Panc1 (cell line): ENCODE measurements at regions not wholly inside any gene's neighbourhood (a gene's known extent, or its start where the extent isn't known, plus 50 kb on each side); places are given as distances from the start of the nearest gene placed in this dataset.

Experiments
- CTCF ChIP-seq: fragments of 450-650 bp; IDR thresholded peaks from 2 replicates; pipeline ENCODE4 v1.5.1; 2017; ENCODE audit warnings: mild to moderate bottlenecking
- POLR2AphosphoS5 ChIP-seq: IDR thresholded peaks from 2 replicates; pipeline ENCODE4 v1.6.1; 2012; ENCODE audit warnings: mild to moderate bottlenecking, low read depth, low read length, moderate library complexity
- SIN3A ChIP-seq: IDR thresholded peaks from 2 replicates; pipeline ENCODE4 v1.6.1; 2012; ENCODE audit warnings: low read depth, mild to moderate bottlenecking, low read length, moderate library complexity, borderline replicate concordance; ENCODE audit not compliant: insufficient read depth
- TCF7L2 ChIP-seq: IDR thresholded peaks from 2 replicates; pipeline ENCODE4 v1.6.1; 2011; ENCODE audit warnings: mild to moderate bottlenecking, low read depth, low read length, inconsistent platforms

GRCh38 chr14:71388862-71389261 lies 481.6 kb downstream of the PCNX1 start:
- TF ChIP-seq CTCF = no peak
- TF ChIP-seq POLR2AphosphoS5 = no peak
- TF ChIP-seq TCF7L2 = no peak
- no peak for TF ChIP-seq SIN3A
